ENCODE measurements at regions not wholly inside any gene's neighbourhood (a gene's known extent, or its start where the extent isn't known, plus 50 kb on each side); places are given as distances from the start of the nearest gene placed in this dataset.

DNA sequence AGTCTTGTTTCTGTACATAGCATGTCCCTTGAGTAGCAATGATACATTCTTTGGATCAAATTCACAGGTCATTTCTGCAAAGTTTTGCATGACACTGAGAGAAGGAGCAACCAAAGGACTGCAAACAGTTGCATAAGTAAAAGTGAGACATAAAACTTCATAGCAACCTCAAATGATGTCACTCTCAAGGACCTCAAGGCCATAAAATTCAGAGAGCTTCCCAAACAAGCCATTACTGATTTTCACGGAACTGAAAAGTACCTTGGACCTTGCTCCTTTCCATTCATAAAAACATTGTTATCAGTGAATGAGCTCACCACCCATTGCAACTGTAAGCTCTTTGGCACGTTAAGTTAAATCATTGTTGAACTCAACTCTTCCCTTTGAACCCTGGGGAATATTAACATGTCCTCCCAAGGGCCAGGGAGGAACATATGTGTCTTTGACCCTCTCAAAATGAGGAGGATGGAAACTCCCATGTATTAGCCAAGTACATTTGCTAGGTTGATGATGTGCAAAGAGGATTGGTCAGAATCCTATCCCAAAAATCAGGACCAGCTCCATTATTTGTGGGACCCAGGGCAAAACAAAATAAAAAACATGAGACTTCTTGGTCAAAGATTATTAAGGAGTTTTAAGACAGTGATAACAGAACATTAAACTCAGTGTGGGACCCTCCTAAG, 275.0 kb upstream of the DYNLRB2 start:
- H3K4me3 ChIP-seq = no peak overlapping the region
- intact Hi-C loops (cut with DNase I) = no loop called here
- H3K27ac ChIP-seq = no peak overlapping the region
- H3K9me3 ChIP-seq = no peaks in the 10 kb centered on the region
- WGBS, 2 donors = 11 to 58% methylated on average over 2 of the region's 2 CpGs
- no peaks in the 10 kb centered on the region for H3K4me1 ChIP-seq
- no peak for TF ChIP-seq POLR2A (IDR thresholded peaks at IDR 0.05)
- TF ChIP-seq, protein P1, sequence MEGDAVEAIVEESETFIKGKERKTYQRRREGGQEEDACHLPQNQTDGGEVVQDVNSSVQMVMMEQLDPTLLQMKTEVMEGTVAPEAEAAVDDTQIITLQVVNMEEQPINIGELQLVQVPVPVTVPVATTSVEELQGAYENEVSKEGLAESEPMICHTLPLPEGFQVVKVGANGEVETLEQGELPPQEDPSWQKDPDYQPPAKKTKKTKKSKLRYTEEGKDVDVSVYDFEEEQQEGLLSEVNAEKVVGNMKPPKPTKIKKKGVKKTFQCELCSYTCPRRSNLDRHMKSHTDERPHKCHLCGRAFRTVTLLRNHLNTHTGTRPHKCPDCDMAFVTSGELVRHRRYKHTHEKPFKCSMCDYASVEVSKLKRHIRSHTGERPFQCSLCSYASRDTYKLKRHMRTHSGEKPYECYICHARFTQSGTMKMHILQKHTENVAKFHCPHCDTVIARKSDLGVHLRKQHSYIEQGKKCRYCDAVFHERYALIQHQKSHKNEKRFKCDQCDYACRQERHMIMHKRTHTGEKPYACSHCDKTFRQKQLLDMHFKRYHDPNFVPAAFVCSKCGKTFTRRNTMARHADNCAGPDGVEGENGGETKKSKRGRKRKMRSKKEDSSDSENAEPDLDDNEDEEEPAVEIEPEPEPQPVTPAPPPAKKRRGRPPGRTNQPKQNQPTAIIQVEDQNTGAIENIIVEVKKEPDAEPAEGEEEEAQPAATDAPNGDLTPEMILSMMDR (IDR thresholded peaks at IDR 0.05) = no peak
- no peak for TF ChIP-seq POLR2AphosphoS5 (IDR thresholded peaks at IDR 0.05)
- no peak for TF ChIP-seq EP300 (IDR thresholded peaks at IDR 0.05)
- no peak for DNase-seq
- H3K27me3 ChIP-seq = no peaks in the 10 kb centered on the region
- no peaks in the 10 kb centered on the region for H3K36me3 ChIP-seq

DNA sequence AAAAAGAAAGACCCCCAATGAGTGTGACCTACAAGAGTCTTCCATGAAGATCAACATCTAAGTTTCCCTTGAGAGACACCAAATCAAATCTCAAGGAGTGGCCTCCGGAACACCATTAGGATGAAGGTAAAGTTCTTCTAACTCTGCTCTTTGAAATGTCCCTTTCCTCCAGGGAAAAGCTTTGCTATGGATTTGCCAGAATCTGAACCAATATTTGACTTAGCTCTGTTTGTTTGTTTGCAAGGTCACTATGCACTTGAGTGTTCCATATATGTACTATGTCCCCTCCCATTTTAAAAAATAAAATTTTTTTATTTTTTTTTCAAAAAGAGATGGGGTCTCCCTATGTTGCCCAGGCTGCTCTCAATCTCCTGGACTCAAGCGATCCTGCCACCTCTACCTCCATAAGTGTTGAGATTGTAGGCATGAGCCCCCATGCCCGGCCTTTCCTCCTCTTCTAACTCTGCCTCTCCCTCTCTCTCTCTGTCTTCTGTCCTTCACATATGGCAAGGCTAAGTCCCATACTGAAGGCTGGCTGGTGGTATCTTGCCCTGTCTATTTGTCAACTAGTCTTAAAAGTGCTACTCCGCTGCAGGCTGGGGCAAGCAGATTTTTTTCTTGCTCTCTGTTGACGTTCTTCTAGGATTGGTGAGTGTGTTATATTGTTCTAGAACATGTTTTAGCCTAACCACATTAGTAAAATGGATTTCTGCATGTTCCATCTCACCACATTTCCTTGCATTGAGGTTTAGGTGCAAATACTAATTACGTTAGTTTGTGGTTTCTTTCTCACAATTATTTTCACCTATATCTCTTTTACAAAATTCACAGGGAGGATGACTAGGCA, 276.7 kb upstream of the DYNLRB2 start:
- Histone ChIP-seq H3K9me3 (no peaks in the 10 kb centered on the region), H3K4me3 (no peak overlapping the region), H3K4me1 (no peaks in the 10 kb centered on the region), H3K27me3 (no peaks in the 10 kb centered on the region), H3K27ac (no peak overlapping the region), H3K36me3 (no peaks in the 10 kb centered on the region)
- WGBS, 2 donors = 87 to 90% methylated on average over 6 of the region's 6 CpGs
- intact Hi-C loops (cut with DNase I) = no loop called here
- DNase-seq = no peak
- TF ChIP-seq, protein P1 (IDR thresholded peaks at IDR 0.05) = no peak
- TF ChIP-seq POLR2AphosphoS5 (IDR thresholded peaks at IDR 0.05) (no peak), EP300 (IDR thresholded peaks at IDR 0.05) (no peak), POLR2A (IDR thresholded peaks at IDR 0.05) (no peak)

DNA sequence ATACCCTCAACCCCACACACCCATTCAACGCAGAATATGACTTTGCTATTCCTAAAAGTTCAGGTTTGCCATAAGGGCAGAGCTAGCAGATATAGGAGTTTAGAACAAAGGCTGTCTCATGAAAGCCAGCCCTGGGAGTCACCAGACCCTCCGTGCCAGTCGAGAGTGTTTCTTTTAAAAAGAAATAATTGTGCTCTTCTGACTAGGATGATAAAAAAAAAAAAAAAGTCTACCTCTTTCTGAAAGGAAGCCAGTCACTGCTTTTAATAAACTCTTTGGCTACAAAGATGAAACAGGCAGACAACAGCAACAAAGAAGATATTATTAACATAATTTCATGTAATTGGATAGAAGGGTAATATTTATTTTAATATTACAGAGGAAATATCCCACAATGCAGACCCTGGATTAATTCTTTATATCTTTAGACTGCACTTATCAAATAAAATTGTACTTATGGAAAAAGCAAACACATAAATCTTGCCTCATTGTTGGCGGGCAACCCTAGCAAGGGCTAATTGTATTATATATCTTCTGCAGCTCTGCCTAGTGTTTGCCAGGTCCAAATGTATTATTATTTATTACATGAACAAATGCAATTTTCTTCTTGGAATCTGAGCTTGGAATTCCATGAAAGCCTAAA, 277.5 kb upstream of the DYNLRB2 start:
- intact Hi-C loops (cut with DNase I) = no loop called here

DNA sequence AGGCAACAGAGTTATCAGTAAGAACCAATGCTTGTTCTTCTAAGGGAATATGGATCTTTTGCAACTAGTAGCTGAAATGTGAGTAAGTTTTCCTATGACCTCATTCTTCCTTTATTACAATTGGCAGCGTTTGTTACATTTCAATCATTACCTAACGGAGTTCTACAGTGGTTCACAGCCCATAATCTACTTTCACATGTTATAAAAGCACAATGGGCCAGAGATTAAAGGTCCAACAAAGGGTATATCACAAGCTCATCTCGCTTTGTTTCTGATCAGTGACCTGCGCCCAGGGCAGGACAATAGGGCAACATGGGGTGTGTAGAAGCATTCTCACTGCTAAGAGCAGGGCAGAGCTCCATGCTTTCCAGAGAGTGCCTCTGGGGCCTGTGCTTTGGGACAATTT, 279.9 kb upstream of the DYNLRB2 start:
- H3K27ac ChIP-seq = no peak overlapping the region
- TF ChIP-seq POLR2A (IDR thresholded peaks at IDR 0.05) = no peak
- no peak for TF ChIP-seq EP300 (IDR thresholded peaks at IDR 0.05)
- TF ChIP-seq, protein P1 (IDR thresholded peaks at IDR 0.05) = no peak
- TF ChIP-seq POLR2AphosphoS5 (IDR thresholded peaks at IDR 0.05) = no peak
- no peaks in the 10 kb centered on the region for H3K9me3 ChIP-seq
- no peak for DNase-seq
- no peaks in the 10 kb centered on the region for H3K27me3 ChIP-seq
- H3K4me1 ChIP-seq = no peaks in the 10 kb centered on the region
- H3K4me3 ChIP-seq = no peak overlapping the region
- intact Hi-C loops (cut with DNase I) = no loop called here
- H3K36me3 ChIP-seq = no peaks in the 10 kb centered on the region
- WGBS, 2 donors = 14 to 66% methylated on average over 4 of the region's 4 CpGs

More for the DNA sequence above, 277.5 kb upstream of the DYNLRB2 start:
- DNase-seq = no peak
- TF ChIP-seq, protein P1 (IDR thresholded peaks at IDR 0.05) = no peak
- no peak for TF ChIP-seq EP300 (IDR thresholded peaks at IDR 0.05)
- no peak for TF ChIP-seq POLR2A (IDR thresholded peaks at IDR 0.05)
- TF ChIP-seq POLR2AphosphoS5 (IDR thresholded peaks at IDR 0.05) = no peak
- H3K9me3 ChIP-seq = no peaks in the 10 kb centered on the region
- 79 to 87% methylated on average over 4 of the region's 4 CpGs for WGBS, 2 donors
- H3K36me3 ChIP-seq = no peaks in the 10 kb centered on the region
- no peak overlapping the region for H3K27ac ChIP-seq
- no peaks in the 10 kb centered on the region for H3K27me3 ChIP-seq
- no peaks in the 10 kb centered on the region for H3K4me1 ChIP-seq
- no peak overlapping the region for H3K4me3 ChIP-seq
